SK-N-MC (cell line): ENCODE measurements at regions not wholly inside any gene's neighbourhood (a gene's known extent, or its start where the extent isn't known, plus 50 kb on each side); places are given as distances from the start of the nearest gene placed in this dataset.

Source experiments
- EZH2 ChIP-seq: fragments of 200-600 bp; sonication (generic); IDR thresholded peaks from one replicate; pipeline ENCODE4 v1.6.1; 2017; ENCODE audit warnings: antibody characterized with exemption
- FOXP2 ChIP-seq: optimal IDR thresholded peaks from 2 replicates; pipeline ENCODE3; 2011; ENCODE audit warnings: mild to moderate bottlenecking, moderate library complexity; ENCODE audit not compliant: insufficient read depth; ENCODE audit errors: extremely low read length, control extremely low read depth
- POLR2AphosphoS5 ChIP-seq: IDR thresholded peaks from 2 replicates; pipeline ENCODE4 v1.6.1; 2012; ENCODE audit warnings: mild to moderate bottlenecking, low read depth, low read length, borderline replicate concordance

DNA sequence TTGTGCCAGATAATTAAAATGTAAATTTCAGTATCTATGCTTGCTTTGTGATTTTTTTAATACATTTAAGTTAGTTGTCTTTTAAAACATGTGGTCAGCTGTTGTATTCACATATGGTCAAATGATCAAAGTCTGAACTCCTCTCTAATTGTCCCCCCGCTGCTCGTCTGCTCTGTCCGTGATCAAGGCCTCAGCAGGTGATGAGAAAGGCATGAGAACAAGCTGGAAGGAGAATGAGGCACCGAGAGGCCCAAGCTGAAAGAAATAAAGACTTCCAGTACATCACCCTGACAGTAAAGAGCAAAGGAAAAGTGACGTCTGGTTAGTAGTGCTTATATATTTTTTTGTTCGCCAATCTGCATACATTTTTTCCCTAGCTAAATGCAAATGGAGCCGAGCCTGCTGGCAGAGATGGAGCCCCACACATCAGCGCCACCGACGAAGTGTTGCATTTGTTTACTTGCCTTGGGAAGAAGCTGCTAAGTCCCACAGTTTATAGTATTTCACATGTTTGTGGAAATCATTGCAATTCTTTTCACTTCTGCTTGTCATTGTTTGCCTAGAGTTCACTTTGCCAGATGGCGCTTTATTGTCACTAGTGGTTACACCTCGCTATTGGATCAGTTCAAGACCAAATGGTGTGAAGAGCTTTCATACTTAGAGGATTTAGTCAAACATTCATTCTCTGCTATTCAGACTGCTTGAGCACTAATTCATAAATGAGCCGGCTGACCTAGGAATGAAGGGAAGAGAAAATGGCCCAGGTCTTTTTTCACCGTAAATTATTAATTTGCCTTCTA lies 181.5 kb downstream of the ZIC3 start:
- TF ChIP-seq POLR2AphosphoS5 (no peak), EZH2 (no peak), FOXP2 (no peak)
